Peyer's patch (tissue), 4 donors: ENCODE measurements at regions not wholly inside any gene's neighbourhood (a gene's known extent, or its start where the extent isn't known, plus 50 kb on each side); places are given as distances from the start of the nearest gene placed in this dataset.

ENCODE experiments used
- CTCF ChIP-seq, 6 experiments: fragments of 450-650 bp in 4 of 6; fragments of 200-600 bp in 2 of 6; sonication (generic) in 1 of 6; IDR thresholded peaks; one replicate each; pipeline ENCODE4 v1.5.1; 2017 to 2019; ENCODE audit warnings: antibody characterized with exemption in 6 of 6, mild to moderate bottlenecking in 3 of 6, moderate library complexity in 1 of 6
- POLR2A ChIP-seq, 2 donors: fragments of 450-650 bp; IDR thresholded peaks; one replicate each; pipeline ENCODE4 v1.5.1; 2017; ENCODE audit warnings: antibody characterized with exemption in 2 of 2, mild to moderate bottlenecking in 2 of 2, moderate library complexity in 2 of 2

- no peak for TF ChIP-seq CTCF (IDR thresholded peaks at IDR 0.05)
- TF ChIP-seq POLR2A (IDR thresholded peaks at IDR 0.05): no peak
Measured at GRCh38 chr10:42111661-42112330, 526.6 kb downstream of the ZNF33B start.
